ENCODE measurements at regions not wholly inside any gene's neighbourhood (a gene's known extent, or its start where the extent isn't known, plus 50 kb on each side); places are given as distances from the start of the nearest gene placed in this dataset.
A peak's percentile ranks its signal among the peaks of the same experiment; 100 is the strongest.

DNA sequence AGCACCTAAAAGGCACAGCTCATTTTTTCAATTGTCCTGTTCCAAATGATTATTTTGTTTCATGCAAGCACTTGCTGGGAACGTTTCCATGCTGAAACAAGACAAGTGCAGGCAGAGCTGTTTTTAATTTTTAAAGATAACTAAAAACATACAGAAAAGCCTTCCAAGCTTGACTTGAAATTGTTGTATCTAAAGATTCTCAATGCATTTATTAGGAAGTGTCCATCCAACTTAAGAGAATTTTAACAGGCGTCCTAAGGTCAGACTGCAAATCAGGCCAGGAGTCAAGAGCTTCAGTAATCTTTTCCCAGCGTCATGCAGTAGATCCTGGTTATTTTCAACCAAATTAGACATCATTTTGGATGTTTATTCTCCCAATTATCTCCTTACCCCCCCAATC, 702.8 kb downstream of the KCNJ2 start:
- no peak for DNase-seq (ENCODE audit: low spot score)

DNA sequence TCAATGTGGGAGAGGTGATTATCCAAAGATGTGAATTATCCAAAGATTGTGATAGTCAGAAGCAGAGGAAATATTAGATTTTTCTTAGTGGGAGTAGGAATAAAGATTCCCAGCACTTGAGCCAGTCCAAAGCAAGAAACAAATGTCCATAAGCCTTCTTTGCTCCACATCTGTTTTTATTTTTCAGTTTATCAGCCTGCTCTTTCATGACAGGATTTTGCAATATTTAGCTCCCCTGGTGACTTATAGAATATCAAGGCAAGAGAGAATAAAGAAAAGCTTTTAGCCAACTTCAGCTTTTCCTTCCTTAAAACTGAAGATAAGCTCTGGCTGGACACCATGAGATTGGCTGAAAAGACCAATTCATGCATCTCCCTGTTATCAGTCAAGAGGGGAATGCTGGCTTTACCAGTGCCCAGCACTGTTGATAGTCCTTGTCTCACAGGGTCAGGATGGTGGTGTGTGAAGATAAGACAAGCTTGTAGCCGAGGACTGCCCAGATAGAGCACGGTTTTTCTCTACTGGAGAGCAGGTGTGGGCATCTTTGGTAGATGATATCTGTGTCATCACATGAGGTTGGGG, 706.5 kb downstream of the KCNJ2 start:
- DNase-seq (ENCODE audit: low spot score): no peak

DNA sequence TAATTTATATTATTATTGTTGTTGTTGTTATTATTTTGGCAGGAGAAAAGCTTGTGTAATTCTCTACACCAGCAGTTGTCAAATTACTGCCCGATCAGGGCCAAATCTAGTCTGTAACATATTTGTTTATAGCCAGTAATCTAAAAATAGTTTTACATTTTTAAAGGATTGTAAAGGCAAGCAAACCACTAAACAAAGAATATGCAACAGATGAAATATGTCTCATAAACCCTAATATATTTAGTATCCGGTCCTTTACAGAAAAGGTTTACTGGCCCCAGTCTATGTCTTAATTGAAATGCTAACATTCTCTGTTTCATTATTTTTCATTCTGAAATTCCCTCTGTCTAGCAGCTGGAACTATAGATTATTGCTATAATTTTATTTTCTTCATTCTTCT, 709.5 kb downstream of the KCNJ2 start:
- DNase-seq (ENCODE audit: low spot score): no peak

- no peak for DNase-seq (ENCODE audit: low spot score)
Observed at GRCh38 chr17:70879401-70879800, 710.1 kb downstream of the KCNJ2 start.

DNA sequence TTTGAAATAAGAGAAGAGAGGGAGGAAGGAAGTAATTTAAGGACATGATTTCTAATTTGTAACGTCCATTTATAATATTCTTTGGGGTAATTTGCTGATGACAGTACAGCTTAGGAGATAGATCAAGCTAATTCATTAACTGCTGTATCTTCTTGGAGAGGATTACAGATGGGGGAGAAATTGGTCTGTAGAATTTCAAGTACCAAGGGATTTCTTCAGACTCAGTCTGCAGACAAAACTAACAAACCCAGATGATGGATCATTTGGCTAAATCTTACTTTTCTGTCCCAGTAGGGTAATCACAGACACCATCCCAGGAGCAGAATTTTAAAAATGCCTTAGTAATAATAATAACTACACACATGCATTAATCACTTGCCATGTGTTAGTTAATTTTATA, 711.8 kb downstream of the KCNJ2 start:
- no peak for DNase-seq (ENCODE audit: low spot score)

- DNase-seq (ENCODE audit: low spot score): no peak
Observed at GRCh38 chr17:70882504-70882903, 713.2 kb downstream of the KCNJ2 start.

- DNase-seq (ENCODE audit: low spot score): no peak
Observed at GRCh38 chr17:70886648-70887047, 717.3 kb downstream of the KCNJ2 start.

DNA sequence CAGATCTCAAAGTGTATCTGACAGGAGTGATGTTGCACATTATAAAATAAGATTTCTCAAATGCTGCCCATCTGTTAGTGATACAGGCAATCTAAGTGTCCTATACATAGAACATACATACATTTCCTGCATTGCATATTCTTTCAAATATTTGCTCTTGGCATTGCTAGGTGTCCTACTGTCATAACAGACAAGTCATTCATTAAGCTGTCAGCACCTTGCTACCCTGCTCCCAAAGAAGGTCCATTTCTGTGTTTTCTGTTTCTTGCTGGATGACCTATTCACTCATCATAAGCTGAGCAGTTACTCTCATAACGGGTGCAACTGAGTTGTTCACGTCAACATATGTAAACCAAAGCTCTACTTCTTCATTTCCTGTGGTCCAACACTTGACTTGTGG, 719.0 kb downstream of the KCNJ2 start:
- DNase-seq (ENCODE audit: low spot score): no peak

- DNase-seq (ENCODE audit: low spot score): no peak
Observed at GRCh38 chr17:70891306-70891705, 722.0 kb downstream of the KCNJ2 start.

DNA sequence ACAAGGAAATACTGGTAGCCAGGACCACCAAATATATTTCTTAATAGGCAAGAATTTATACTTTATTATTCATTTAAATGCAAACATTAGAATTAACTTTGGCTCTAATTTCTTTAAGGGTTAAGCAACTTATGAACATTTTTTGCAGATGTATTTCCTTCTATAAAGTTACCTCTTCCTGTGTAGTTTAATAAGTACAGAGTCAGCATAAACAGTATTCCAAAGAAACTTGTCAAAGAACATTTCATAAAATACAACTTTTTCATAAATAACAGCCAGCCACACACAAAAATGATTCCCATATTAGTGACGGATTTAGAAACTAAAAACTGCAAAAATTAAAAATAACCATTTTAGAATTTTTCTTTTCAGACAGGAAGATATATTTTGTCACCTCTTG, 723.2 kb downstream of the KCNJ2 start:
- DNase-seq (ENCODE audit: low spot score): no peak

GRCh38 chr17:70896843-70897242, 727.5 kb downstream of the KCNJ2 start:
- no peak for DNase-seq (ENCODE audit: low spot score)

DNA sequence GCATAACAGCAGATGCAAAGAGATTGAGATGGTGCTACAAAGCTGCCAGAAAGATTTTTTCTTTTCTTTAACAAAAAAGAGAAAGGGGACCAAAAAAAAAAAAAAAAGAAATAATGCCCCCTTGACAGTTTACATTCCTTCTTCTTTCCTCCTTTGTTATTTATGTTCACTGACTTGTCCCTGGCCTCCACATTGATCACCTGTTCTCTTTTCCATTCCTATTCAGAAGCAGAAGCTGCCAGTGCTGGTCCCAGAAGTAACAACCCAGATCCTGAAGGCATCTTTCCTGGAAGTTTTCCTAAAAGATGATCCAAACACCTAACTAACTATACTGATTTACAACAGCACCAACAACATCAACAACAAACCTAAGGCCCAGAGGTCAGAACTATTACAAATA, 728.1 kb downstream of the KCNJ2 start:
- no peak for DNase-seq (ENCODE audit: low spot score)

DNA sequence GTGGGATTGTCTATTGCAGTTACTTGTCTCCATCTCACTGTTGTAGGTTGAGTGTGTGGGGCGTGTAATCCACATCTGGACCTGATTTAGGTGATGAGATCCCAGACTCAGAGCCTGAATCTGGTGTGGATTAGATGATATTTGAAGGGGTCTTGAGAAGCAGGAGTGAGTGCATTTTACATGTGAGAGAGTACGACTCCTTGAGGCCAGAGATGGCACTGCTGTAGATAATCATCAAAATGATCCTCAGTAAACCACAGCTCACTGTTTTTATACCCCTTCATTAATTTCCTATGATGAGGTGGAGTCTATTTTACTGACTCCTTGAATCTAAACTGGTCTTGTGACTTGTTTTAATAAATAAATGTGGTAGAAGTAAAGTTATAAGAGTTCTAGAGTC, 732.5 kb downstream of the KCNJ2 start:
- no peak for DNase-seq (ENCODE audit: low spot score)

- DNase-seq (ENCODE audit: low spot score): peak; percentile 46
Observed at GRCh38 chr17:70905796-70906195, 736.5 kb downstream of the KCNJ2 start.

GRCh38 chr17:70906808-70907207, 737.5 kb downstream of the KCNJ2 start:
- DNase-seq (ENCODE audit: low spot score): no peak

DNA sequence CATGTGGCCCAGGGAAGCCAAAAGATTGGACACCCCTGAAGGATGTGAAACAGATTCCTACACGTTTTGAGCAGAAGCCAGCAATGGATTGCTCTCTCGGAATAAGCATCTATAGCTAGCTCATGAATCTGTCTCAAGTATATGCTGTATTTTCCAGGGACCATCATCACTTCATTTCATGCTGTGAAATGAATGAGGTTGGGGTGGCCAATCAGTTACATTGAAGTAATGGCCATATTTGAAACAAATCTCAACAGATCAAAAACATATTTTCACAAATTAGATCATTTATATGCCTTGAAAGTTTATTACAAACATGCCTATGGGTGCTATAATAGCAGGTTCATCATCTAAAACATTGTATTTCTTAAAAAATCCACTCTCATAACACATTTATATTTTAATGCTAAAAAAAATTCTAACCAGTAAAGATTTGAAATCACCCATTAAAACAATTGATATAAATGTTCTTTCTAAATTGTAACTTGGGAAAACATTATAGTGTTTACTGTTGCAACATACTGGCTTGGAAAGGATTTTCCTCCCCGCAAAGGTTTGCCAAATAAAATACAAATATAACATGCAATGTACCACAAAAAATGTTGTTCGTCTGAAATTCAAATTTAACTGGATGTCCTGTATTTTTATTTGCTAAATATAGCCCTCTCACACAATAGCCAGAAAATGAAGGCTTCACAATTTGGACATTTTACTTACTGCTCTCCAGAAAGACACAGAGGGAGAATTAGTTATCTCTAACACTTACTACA, 743.6 kb downstream of the KCNJ2 start:
- no peak for DNase-seq (ENCODE audit: low spot score)

- no peak for DNase-seq (ENCODE audit: low spot score)
Observed at GRCh38 chr17:70916469-70916868, 747.1 kb downstream of the KCNJ2 start.

DNA sequence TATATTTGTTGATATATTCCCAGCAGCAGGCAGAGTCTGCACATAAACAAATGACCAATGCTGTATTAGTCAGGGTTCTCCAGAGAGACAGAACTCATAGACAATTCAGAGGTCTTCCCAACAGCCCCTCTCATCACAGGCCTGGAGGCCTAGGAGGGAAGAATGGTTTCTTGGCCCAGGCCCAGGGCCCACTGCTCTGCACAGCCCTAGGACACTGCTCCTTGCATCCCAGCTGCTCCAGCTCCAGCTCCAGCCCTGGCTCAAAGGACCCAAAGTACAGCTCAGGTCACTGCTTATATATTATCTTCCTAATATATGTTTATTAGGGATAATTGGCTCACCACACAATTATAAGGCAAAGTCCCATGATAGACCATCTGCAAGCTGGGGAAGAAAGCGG, 749.9 kb downstream of the KCNJ2 start:
- no peak for DNase-seq (ENCODE audit: low spot score)

GRCh38 chr17:70920416-70920815, 751.1 kb downstream of the KCNJ2 start:
- DNase-seq (ENCODE audit: low spot score): no peak

- DNase-seq (ENCODE audit: low spot score): no peak
Observed at GRCh38 chr17:70922268-70922667, 752.9 kb downstream of the KCNJ2 start.

DNA sequence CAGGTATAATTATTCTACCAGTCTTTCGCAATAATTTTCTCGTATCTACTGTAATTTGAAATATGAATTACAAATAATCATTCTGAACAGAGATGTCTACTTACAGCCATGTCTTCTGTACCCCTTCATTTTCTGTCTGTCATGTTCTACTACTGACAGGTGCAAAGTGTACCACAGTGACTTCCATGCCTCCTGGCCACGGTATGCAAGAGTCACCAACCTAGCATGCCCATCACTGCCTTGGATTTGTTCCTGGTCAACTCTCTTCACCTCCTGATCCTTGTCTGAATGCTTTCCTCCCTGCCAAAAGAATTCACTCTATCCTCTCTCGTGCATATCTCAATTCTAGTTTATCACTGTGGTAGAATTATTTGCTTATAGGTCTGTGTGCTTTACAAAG, 755.4 kb downstream of the KCNJ2 start:
- DNase-seq (ENCODE audit: low spot score): no peak

- no peak for DNase-seq (ENCODE audit: low spot score)
Observed at GRCh38 chr17:70929226-70929625, 759.9 kb downstream of the KCNJ2 start.

GRCh38 chr17:70934231-70934630, 764.9 kb downstream of the KCNJ2 start:
- DNase-seq (ENCODE audit: low spot score): no peak

- no peak for DNase-seq (ENCODE audit: low spot score)
Observed at GRCh38 chr17:70934835-70935234, 765.5 kb downstream of the KCNJ2 start.
